ENCODE measurements at regions not wholly inside any gene's neighbourhood (a gene's known extent, or its start where the extent isn't known, plus 50 kb on each side); places are given as distances from the start of the nearest gene placed in this dataset.
"Not testable (repeated sequence)": the region's sequence is repeated elsewhere in the genome, so short reads cannot be mapped to it uniquely, and the experiment has no call there.

GRCh38 chr9:73095425-73095824 is 56.2 kb upstream of the ANXA1 start:
- no peak for ATAC-seq
- intact Hi-C loops (cut with DNase I): no loop called here
- DNase-seq: no peak

GRCh38 chr9:73093740-73094379 is 57.8 kb upstream of the ANXA1 start:
- no peak for ATAC-seq
- no peak for DNase-seq
- intact Hi-C loops (cut with DNase I): no loop called here

DNA sequence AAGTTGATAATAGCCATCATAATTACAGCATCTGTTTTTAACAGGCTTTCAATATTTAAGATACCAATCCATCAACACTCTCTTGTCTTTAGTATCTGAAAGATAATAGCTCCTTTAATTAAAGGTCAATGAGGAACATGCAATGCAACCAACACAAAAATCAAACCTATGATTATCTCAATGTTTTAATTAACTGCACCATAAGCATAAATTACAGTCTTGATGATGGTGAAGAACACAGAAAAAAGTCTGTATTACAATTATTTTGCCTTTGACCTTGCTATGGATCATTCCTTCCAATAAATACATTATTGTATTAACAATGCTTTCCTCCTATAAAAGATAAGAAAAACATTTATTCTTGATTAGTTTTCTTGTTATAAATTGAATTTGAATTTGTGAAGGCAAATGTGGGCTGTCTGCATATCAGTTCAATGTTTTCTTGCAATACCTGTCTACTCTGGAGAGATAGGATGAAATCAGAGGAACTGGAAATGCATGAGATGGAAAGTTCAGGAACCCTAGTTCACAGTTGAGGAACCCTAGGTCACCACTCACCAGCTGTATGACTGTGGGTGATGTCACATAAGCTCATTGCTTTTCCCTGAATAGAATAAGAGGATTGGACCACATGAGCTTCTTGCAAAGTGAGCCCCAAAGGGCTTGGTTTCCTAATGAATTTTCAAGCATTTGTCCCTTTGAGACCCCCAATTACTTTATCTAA is 58.5 kb upstream of the ANXA1 start:
- intact Hi-C loops (cut with DNase I): no loop called here
- no peak for ATAC-seq
- DNase-seq: no peak

DNA sequence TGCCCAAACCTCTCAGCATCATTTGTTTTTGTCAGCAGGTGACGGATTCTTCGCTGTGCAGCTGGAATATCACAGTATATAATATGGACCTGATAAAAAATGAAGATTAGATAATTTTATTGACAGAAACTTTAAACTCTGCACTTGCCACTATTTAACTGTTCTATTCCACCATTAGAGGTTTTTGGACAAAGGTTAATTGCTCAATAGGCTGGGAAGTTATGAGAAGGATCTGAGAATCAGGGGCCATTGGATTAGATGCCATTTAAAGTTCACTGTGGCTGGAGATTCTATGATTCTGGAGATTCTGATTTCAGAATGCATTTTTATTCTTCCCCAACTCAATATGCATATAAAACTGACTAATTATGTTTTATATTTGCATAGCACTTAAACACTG is 59.8 kb upstream of the ANXA1 start:
- intact Hi-C loops (cut with DNase I): no loop called here
- DNase-seq (no peak), ATAC-seq (no peak)

- DNase-seq (no peak), ATAC-seq (no peak)
- intact Hi-C loops (cut with DNase I): no loop called here
These were observed 61.5 kb upstream of the ANXA1 start for GRCh38 chr9:73090214-73090613.

GRCh38 chr9:73089304-73089985 is 62.2 kb upstream of the ANXA1 start:
- DNase-seq (no peak), ATAC-seq (no peak)
- intact Hi-C loops (cut with DNase I): no loop called here

DNA sequence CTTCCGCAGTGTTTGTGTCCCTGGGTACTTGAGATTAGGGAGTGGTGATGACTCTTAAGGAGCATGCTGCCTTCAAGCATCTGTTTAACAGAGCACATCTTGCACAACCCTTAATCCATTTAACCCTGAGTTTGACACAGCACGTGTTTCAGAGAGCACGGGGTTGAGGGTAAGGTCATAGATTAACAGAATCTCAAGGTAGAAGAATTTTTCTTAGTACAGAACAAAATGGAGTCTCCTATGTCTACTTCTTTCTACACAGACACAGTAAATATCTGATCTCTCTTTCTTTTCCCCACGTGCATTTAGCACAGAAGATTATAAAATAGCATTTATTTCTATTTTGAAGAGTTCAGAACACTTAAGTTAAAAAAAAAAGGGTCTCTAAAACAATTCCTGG is 63.8 kb upstream of the ANXA1 start:
- DNase-seq; intact Hi-C loops (cut with DNase I); ATAC-seq: not testable (repeated sequence)

DNA sequence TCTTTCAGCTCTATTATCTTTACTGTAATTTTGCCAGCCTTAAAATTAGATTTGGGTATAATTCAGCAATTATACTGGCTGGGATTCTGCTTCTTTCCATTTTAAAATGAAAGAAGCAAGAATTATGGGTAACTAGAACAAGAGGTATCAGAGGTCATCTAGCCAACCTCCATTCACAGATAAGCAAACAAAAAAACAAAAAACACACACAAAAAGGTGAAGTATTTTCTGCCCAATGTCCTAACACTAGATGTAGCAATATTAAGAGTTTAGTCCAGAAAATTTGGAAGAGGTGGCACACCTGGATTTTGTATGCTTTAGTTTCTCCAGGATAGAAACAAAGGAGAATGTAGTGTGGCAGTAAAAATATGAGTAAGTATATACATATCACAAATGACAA is 68.1 kb upstream of the ANXA1 start:
- ATAC-seq (no peak), DNase-seq (no peak)
- intact Hi-C loops (cut with DNase I): loop anchor here in 1 of 2 donors (2.0 to 5.0 kb wide), 2 partner anchors 211 to 227 kb away; no protein-coding TSS in a partner anchor

DNA sequence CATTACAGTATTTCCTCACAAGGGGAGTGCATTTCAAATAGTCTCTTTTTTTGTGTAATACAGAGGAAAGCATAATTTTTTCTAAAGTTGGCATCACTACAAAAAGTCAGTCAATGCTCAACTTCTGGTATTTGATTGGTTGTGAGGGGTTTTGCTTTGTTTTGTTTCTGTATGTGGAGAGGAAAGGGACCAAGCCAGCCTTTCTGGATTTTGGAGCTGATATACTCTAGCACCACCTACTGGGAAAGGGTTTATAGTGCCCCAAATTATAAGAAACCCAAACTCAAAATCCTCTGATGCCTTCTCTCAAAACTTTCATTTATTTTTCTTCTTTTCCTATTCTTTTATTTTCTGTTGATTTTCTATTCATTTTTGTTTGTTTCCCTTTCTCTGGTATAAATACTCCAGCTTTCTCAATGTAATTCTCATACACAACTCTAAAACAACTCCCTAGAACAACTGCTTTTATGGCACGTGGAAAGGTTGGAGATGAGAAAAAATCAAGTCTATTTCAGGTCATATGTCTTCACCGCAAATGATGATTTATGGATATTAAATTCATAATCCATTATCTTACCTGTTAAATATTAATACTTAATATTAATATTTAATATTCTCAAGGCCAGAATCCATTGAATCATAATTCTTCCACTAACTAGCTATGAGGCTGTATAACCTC is 69.5 kb upstream of the ANXA1 start:
- DNase-seq (no peak), ATAC-seq (peak; percentile 53 to 59)
- intact Hi-C loops (cut with DNase I): loop anchor here in 1 of 2 donors (2.0 to 5.0 kb wide), 2 partner anchors 210 to 225 kb away; no protein-coding TSS in a partner anchor

GRCh38 chr9:73080110-73080694 is 71.5 kb upstream of the ANXA1 start:
- ATAC-seq (no peak), DNase-seq (no peak)
- intact Hi-C loops (cut with DNase I): loop anchor here in 1 of 2 donors (5.0 kb wide), 1 partner anchor 208 kb away; no protein-coding TSS in a partner anchor

DNA sequence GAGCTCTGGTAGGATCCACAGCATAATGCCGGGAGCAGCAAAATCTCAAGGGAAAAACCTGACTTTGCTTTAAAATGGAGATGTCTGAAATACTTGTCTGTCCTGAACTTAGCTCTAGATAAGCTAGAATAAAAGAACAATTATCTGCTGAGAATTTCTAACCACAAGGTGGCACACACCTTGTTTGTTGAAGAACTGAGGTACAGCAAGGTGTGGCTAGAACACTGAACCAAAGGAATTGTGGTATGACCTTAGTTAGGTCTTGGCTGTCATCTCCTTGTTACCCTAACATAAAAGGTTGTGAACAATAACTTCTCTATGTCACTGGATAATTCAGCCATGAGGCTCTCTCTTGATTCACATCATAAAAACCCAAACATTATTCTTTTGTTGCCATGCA is 72.3 kb upstream of the ANXA1 start:
- DNase-seq: no peak
- no peak for ATAC-seq
- intact Hi-C loops (cut with DNase I): no loop called here

DNA sequence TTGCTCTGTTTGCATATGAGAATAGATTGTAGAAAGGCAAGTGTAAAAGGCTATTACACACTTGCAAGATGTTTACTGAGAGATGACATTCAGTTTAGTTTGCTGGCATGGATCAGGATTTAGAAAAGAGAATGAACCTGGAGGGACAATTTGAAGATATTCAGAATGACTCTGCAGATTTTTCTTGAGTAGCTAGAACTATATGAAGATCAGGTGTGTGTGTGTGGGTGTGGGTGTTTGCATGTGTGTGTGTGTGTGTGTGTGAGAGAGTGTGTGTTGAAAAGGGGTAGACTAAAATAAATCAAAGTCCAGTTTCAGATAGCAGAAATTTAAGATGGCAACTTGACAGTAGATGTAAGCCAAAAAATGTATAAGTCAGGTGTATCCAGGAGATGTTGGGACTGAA is 74.0 kb upstream of the ANXA1 start:
- no peak for ATAC-seq
- intact Hi-C loops (cut with DNase I): no loop called here
- no peak for DNase-seq

DNA sequence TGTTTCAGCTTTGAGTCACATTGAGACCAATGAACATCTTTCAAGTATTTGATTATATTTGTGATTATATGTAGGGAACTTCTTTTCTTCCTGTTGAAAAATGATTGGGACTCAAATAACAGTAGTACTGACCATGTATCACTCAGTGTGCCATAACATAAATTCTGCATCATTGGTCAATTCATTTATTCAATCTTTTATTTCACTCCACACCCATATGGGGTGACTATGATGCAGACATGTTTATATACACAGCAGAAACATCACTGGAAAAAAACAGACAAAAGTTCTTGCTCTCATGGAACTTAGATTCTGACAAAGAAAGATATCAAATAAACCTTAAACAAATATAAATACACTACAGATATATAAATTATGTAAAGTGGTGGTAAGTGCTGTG is 74.7 kb upstream of the ANXA1 start:
- intact Hi-C loops (cut with DNase I): no loop called here
- DNase-seq: no peak
- no peak for ATAC-seq

DNA sequence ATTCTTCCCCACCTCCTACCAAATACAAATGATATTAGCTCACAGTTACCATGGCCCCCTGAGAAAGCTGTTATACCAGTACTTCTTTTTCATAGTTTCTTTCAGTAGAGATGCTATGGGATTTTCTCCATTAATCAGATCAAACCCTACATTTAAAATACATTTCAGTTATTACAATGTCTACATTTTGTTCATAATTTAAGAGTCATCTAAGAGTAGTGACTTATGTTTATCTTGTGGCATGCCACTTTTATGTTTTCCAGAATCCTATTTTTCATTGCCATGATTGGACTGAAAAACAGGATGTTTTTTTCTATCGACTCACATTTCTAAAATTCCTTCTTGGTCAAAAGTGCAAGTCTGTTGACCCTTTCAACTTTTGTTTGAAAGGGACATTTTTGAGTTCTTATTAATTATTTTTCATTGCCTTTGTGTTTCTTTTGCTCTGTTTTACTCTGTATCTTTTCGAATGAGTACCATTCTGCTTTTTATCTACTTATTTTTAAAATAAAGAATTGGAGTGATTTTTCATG is 77.4 kb upstream of the ANXA1 start:
- DNase-seq (no peak), ATAC-seq (no peak)
- intact Hi-C loops (cut with DNase I): no loop called here

DNA sequence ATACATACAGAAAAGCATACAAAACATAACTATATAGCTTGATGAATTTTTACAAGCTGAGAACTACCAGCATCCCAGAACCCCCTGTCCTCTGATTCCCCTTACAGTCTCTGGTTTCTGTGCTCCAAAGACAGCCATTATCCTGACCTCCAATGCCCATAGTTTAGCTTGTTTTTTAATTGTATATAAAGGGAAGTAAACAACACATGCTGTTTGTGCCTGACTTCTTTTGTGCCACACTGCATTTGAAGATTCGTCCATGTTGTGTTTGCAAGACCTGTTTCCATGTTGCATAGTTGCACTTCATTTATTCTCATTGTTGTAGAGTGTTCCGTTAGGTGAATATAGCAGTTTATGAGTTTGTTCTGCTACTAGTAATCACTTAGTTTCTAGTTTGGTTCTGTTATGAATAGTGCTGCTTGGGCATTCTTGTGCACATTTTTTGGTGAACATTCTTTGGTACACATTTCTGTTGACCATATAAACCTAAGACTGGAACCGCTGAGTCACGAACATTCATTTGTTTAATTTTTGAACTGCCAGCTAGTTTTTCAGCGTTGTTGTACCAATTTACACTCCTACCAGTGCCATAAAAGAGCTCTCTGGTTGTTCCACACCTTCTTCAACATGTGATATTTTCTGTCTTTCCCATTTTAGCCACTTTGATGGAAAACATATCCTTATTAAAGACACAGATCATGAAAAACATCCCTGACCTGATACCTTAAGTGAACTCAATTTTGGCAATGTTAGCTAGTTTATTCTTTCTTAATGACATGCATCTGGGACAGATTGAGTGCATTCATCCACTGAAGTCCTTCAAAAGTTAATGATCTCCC is 78.1 kb upstream of the ANXA1 start:
- DNase-seq (no peak), ATAC-seq (no peak)
- intact Hi-C loops (cut with DNase I): no loop called here

DNA sequence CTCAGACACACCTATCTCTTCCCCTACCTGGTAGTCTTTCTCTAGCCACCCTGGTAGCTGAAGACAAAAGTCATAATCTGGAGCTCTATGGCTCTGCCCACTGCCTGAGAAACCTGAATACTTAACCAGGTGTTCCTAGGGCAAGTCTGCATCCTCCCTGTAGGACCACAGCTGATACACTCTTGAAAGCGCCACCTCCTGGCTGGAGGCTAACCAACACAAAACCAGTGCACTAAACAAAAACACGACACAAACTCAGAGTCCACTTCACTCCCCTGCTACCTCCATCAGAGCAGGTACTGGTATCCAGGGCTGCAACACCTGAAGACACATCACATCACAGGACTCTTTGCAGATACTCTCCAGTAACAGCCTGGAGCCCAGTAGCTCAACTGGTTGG is 84.6 kb upstream of the ANXA1 start:
- ATAC-seq: no peak
- intact Hi-C loops (cut with DNase I): no loop called here
- no peak for DNase-seq

DNA sequence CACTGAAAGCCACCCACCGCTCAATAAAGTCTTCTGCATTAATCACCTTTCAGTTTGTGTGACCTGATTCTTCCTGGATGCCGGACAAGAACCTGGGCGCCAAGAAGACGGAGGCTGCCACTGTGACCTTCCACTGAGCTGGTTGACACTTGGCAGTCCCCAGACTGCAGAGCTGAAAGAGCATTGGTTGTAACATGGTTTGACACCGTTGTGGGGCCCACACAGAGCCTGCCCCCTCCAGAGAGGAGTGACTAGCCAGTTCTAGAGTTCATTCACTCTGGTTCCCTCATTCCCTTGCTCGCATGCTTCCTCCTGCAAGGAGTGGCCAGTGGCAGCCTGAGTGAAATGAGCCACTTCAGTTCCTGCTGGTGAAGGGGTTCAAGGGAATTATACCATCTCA is 86.2 kb upstream of the ANXA1 start:
- intact Hi-C loops (cut with DNase I): no loop called here
- no peak for ATAC-seq
- no peak for DNase-seq

- intact Hi-C loops (cut with DNase I): no loop called here
- no peak for ATAC-seq
- no peak for DNase-seq
These were observed 87.3 kb upstream of the ANXA1 start for GRCh38 chr9:73064315-73064714.

All from left cardiac atrium (tissue), 4 donors.